ENCODE measurements at regions not wholly inside any gene's neighbourhood (a gene's known extent, or its start where the extent isn't known, plus 50 kb on each side); places are given as distances from the start of the nearest gene placed in this dataset.

DNA sequence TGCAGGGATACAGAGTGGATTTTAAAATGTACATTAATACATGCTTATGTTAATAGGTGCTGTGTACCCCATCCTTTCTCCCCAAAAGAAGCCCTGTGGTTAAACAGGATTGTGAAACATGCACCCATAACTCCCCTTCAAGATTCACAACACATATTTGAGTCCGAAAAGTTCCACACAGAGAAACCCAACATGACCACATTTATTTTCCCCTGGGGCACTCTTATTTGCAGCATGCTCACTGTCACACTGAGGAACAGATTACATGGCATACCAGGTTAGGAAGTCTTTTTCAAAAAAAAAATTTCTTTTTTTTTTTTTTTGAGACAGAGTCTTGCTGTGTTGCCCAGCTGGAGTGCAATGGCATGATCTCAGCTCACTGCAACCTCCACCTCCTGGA is 67.7 kb upstream of the COL5A2 start:
- ATAC-seq (ENCODE audit: low FRiP score) (no peak), DNase-seq (ENCODE audit: low spot score) (no peak)
- TF ChIP-seq, protein P1, sequence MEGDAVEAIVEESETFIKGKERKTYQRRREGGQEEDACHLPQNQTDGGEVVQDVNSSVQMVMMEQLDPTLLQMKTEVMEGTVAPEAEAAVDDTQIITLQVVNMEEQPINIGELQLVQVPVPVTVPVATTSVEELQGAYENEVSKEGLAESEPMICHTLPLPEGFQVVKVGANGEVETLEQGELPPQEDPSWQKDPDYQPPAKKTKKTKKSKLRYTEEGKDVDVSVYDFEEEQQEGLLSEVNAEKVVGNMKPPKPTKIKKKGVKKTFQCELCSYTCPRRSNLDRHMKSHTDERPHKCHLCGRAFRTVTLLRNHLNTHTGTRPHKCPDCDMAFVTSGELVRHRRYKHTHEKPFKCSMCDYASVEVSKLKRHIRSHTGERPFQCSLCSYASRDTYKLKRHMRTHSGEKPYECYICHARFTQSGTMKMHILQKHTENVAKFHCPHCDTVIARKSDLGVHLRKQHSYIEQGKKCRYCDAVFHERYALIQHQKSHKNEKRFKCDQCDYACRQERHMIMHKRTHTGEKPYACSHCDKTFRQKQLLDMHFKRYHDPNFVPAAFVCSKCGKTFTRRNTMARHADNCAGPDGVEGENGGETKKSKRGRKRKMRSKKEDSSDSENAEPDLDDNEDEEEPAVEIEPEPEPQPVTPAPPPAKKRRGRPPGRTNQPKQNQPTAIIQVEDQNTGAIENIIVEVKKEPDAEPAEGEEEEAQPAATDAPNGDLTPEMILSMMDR (IDR thresholded peaks at IDR 0.05) = no peak

DNA sequence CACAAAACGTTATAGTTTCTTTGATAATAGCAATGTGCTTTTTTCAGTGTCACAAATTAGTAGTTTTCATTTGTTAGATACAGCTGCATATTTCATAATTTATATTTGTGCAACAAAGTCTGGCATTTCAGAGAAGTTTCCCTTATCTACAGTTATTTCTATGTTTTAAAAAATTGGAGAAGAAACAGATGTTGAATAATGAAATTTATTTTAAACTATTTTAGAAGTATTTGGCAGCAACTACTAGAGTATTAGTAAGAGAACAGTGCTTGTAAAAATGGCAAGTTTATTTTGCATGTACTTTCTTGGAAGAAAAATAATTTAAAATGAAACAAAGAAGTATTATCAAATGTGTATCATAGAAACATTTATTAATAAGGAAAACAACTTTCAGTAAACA is 68.6 kb upstream of the COL5A2 start:
- ATAC-seq (ENCODE audit: low FRiP score) = no peak
- TF ChIP-seq, protein P1 (IDR thresholded peaks at IDR 0.05) = no peak
- DNase-seq (ENCODE audit: low spot score) = no peak

DNA sequence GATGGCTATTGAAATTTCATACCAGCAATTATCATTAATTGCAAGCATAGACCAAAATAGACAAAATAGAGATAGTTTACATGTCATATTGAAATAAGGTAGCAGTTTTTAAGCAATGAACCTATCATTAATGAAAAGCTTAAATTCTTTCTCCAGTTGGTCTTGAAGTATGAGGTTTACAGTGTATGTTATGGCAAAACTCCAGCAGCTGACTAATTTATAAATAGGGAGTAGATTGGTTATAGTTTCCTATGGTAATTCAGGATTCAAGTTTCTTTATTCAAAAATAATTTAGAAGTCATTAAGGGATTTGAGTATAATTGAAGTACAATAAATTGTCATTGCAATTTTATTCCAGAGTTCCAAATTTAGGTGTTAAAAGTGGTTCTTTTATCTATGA is 69.6 kb upstream of the COL5A2 start:
- no peak for ATAC-seq (ENCODE audit: low FRiP score)
- DNase-seq (ENCODE audit: low spot score) = no peak
- TF ChIP-seq, protein P1 (IDR thresholded peaks at IDR 0.05) = no peak

DNA sequence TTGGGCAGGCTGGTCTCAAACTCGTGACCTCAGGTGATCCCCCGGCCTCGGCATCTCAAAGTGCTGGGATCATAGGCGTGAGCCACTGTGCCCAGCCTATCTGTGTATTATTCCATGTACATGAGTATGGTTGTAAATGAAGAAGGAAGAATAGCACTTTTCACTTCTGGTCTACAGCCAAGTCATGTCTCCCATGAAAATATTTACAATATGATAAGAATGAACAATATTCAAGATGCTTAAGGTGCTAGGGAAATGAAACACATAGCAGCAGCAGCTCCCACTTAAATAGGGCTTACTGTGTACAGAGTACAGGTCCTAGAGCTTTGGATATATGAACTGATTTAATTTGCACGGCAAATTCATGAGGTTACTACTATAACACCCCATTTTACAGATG is 70.3 kb upstream of the COL5A2 start:
- TF ChIP-seq, protein P1 (IDR thresholded peaks at IDR 0.05) = no peak
- DNase-seq (ENCODE audit: low spot score) = no peak
- ATAC-seq (ENCODE audit: low FRiP score) = no peak

DNA sequence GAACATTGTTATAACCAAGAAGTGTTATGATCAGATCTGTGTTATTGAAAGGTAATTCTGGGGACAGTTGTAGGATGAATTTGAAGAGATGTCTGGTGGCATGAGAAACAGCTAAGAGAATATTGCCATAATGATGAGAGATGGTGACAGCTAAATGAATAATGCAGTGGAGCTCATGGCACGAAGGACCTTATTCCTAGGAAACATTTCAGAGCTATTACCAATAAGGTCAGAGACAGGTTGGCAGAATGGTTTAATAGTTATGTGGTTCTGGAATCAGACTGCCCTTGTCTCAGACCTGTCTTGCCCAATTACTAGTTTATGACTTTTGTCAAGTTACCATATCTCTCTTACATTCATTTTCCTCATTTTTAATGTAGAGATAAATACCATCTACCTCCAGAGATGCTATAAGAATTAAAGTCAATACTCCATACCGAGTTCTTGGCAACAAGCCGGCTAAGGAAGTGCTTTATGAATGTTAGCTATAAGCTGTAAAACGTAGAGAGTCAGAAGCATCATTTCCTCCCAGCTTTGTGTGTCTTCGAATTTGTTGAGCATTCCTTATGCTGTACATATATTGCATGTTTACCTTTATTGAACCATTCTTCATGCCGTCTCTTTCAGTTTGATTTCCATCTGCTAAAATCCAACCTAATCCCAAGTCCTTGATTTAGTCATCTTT is 73.6 kb upstream of the COL5A2 start:
- ATAC-seq (ENCODE audit: low FRiP score) (no peak), DNase-seq (ENCODE audit: low spot score) (no peak)
- TF ChIP-seq, protein P1 (IDR thresholded peaks at IDR 0.05) = no peak

DNA sequence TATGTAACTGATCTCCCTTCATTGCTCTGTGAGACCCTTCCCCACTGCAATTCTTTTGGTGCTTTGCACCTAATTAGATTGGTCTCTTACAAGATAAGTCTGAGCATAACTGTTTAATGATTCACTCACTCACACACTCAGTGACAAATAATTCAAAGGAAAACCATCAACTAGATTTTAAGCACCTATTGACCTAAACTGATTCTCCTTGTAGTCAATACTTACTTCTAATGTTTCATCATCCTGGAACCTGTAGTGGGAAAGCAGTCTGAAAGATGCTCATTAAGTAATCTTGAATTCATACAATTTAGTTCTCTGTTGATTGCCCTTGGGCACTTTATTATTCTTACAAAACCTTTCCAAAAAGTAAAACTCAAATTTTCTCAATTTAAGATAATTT is 74.3 kb upstream of the COL5A2 start:
- DNase-seq (ENCODE audit: low spot score) = no peak
- TF ChIP-seq, protein P1 (IDR thresholded peaks at IDR 0.05) = no peak

DNA sequence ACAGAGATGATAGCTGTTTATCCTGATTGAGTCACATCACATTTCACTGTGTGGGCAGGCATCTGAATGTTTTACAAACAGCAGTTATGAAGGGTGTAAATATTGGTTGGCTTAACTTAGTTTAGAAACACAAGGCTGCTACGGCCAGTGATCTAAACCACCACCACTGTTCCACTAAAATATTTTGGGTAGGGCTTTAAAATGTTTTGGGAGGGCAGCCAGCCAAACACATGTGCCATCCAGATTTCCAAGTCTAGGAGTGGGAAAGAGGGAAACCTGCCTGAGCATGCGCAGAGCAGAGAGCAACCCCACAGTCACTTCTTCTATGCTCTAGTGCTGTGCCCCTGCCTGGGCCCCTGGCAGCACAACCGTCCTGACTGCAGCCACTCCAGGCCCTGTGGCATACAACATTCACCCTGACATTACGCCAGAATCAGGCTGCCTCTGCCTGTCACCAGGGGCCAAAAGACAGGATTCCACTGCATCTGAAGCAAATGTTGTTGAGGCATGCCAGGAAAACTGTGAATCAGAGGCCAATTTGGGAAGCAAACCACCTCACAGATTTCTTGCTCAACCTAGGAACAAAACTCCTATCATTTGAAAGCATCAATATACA is 74.8 kb upstream of the COL5A2 start:
- peak; percentile 22 for DNase-seq (ENCODE audit: low spot score)
- TF ChIP-seq, protein P1 (IDR thresholded peaks at IDR 0.05) = no peak
- ATAC-seq (ENCODE audit: low FRiP score) = peak; percentile 93

More for the DNA sequence above, 74.3 kb upstream of the COL5A2 start:
- ATAC-seq (ENCODE audit: low FRiP score) = peak; percentile 59

All from omental fat pad (tissue), 3 donors.